Activated naive CD4-positive, alpha-beta T cell treated with anti-CD3 and anti-CD28 coated beads for 36 hours (primary cell): ENCODE measurements at regions not wholly inside any gene's neighbourhood (a gene's known extent, or its start where the extent isn't known, plus 50 kb on each side); places are given as distances from the start of the nearest gene placed in this dataset.

Experiments used
- CTCF ChIA-PET: fragments of 350-600 bp; sonication (Branson Sonifier 250); formaldehyde crosslinking; loops from one replicate; lab custom pipeline; 2021; ENCODE audit warnings: antibody characterized with exemption; lab: Charles Lee
- DNase-seq: peaks from one replicate; pipeline ENCODE4 v3.0.0-alpha.2; 2020
- H3K27ac Mint-ChIP-seq: one replicate; pipeline ENCODE4 v1.8.0; 2021; ENCODE audit warnings: mild to moderate bottlenecking, mixed read lengths
- H3K27me3 Mint-ChIP-seq: one replicate; pipeline ENCODE4 v1.8.0; 2021; ENCODE audit warnings: low read depth, mixed read lengths
- H3K36me3 Mint-ChIP-seq: one replicate; pipeline ENCODE4 v1.8.0; 2021; ENCODE audit warnings: low read depth, mixed read lengths
- H3K4me1 Mint-ChIP-seq: one replicate; pipeline ENCODE4 v1.8.0; 2021; ENCODE audit warnings: low read depth, mixed read lengths
- H3K4me3 Mint-ChIP-seq: one replicate; pipeline ENCODE4 v1.8.0; 2021; ENCODE audit warnings: mild to moderate bottlenecking, moderate library complexity, mixed read lengths
- H3K9me3 Mint-ChIP-seq: one replicate; pipeline ENCODE4 v1.8.0; 2021; ENCODE audit warnings: mixed read lengths
- intact Hi-C: fragments of 100-400 bp; cut with micrococcal nuclease; formaldehyde crosslinking; loops from one replicate; pipeline ENCODE4 v1.15.1; 2023

DNA sequence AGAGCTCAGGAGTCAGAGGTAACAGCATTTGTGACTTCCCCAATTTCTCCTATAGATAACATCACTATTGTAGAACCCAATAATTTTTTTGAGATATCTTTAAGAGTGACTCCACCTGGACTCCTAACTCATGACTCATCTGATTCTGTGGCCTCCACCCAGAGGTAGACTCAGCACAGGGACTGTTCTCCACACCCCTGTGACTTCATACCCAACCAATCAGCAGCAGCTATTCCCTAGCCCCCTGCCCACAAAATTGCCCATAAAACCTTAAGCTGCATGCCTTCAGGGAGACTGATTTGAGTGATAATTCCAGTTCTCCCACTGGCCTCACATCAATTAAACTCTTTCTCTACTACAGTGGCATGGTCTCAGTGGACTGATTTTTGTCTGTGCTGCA, 475.4 kb upstream of the FAT3 start:
- intact Hi-C loops, result no loop called here
- Mint-ChIP-seq H3K9me3 (peaks cover 6% of the 10 kb centered on the region), H3K27ac (no peak overlapping the region), H3K36me3 (no peaks in the 10 kb centered on the region), H3K27me3 (no peaks in the 10 kb centered on the region), H3K4me3 (no peak overlapping the region), H3K4me1 (no peaks in the 10 kb centered on the region)
- CTCF ChIA-PET, result interaction anchor here (1.0 kb wide), 1 partner anchor 13 kb away, joined by 3 read pairs; no protein-coding TSS in a partner anchor
- DNase-seq, result no peak

DNA sequence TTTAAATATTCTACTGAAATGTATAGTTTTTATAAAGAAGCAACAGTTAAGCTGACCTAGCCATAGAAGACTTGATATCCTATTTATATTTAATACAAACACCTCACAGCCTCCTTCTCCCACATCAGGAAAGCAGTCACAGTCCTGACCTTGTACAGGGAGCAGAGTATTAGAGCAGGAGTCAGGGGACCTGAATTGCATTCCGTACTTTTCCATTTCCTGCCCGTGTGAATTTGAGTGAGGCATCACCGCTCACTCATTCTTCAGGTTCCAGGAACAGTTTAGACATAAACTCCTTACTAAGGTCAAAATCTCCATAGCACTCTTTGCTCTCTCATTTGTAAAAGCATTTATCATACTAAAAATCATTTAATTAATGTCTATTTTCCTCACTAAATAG, 482.5 kb upstream of the FAT3 start:
- intact Hi-C loops, result no loop called here
- H3K4me1 Mint-ChIP-seq, result no peaks in the 10 kb centered on the region
- H3K36me3 Mint-ChIP-seq, result no peaks in the 10 kb centered on the region
- no peak for DNase-seq
- H3K27me3 Mint-ChIP-seq, result no peaks in the 10 kb centered on the region
- CTCF ChIA-PET, result no interaction called here
- peaks cover 4% of the 10 kb centered on the region for H3K9me3 Mint-ChIP-seq
- H3K27ac Mint-ChIP-seq, result no peak overlapping the region
- no peak overlapping the region for H3K4me3 Mint-ChIP-seq

DNA sequence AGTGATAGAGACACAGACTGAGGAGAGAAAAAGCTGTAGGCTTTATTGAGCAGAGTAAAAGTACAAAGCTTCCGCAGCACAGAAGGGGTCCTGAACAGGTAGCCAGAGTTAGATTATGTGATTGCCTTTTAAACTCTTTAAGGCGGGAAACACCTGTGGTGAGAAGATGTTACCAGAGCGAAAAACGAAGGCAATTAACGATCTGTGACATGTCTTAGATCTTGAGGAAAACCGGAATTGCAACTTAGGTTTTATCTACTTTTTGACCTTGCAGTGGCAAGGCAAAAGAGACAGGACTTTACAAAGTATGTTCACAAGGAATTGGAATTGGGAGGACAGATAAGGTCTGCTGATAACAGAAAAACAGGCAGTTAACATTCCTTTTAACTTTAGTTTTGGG, 493.6 kb upstream of the FAT3 start:
- no peak overlapping the region for H3K27ac Mint-ChIP-seq
- no peak for DNase-seq
- CTCF ChIA-PET, result no interaction called here
- no peaks in the 10 kb centered on the region for H3K36me3 Mint-ChIP-seq
- no peaks in the 10 kb centered on the region for H3K27me3 Mint-ChIP-seq
- H3K9me3 Mint-ChIP-seq, result peaks cover 17% of the 10 kb centered on the region
- intact Hi-C loops, result no loop called here
- no peak overlapping the region for H3K4me3 Mint-ChIP-seq
- no peaks in the 10 kb centered on the region for H3K4me1 Mint-ChIP-seq

DNA sequence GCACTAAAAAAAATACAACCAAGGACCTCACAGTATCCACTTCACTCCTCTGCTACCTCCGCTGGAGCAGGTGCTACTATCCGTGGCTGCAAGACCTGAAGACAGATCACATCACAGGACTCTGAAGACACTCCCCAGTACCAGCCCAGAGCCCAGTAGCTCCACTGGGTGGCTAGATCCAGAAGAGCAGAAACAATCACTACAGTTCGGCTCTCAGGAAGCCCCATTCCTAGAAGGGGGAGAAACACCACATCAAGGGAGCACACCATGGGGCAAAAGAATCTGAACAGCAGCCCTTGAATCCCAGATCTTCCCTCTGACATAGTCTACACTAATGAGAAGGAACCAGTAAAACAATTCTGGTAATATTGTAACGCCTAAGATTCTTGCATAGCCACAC, 494.0 kb upstream of the FAT3 start:
- H3K9me3 Mint-ChIP-seq, result peaks cover 17% of the 10 kb centered on the region
- no peaks in the 10 kb centered on the region for H3K27me3 Mint-ChIP-seq
- H3K36me3 Mint-ChIP-seq, result no peaks in the 10 kb centered on the region
- no peaks in the 10 kb centered on the region for H3K4me1 Mint-ChIP-seq
- intact Hi-C loops, result no loop called here
- H3K27ac Mint-ChIP-seq, result no peak overlapping the region
- no peak overlapping the region for H3K4me3 Mint-ChIP-seq
- CTCF ChIA-PET, result no interaction called here
- no peak for DNase-seq

DNA sequence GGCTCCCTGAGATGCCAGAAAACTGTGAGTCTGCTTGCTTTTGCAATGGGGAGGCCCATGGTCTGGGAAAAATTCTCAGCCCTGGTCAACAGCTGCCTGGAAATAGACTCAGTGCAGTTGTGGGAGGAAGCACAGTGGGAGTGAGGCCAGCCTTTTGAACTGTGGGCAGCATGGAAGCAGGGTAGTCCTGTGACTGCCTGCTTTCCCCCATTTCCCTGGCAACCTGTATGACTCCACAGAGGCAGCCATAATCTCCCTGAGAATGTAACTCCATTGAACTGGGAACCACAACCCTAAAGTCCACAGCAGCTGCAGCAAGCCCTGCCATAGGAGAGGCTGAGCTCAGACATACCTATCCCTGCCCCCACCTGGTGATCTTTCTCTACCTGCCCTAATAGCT, 494.6 kb upstream of the FAT3 start:
- Mint-ChIP-seq H3K4me1 (no peaks in the 10 kb centered on the region), H3K27ac (no peak overlapping the region), H3K4me3 (no peak overlapping the region), H3K27me3 (no peaks in the 10 kb centered on the region), H3K36me3 (no peaks in the 10 kb centered on the region), H3K9me3 (peaks cover 13% of the 10 kb centered on the region)
- no peak for DNase-seq
- CTCF ChIA-PET, result no interaction called here
- intact Hi-C loops, result no loop called here

DNA sequence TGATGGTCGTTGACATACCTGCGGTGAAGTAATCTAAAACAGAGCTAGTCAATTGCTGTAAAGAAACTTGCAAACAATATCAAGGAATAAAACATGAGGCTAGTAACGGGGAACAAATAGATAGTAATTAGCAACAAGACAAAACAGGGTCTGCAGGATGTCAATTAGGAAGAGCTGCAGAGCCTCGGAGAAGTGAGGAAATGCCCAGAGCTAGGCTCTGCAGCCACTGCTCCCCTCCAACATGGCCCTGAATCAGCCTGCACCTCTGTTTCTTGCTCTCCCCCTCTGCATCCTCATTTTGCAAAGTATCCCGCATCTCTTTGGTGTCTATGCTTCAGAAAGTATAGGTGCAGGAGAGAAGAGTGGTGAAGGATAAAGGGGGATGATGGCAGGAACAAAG, 507.4 kb upstream of the FAT3 start:
- Mint-ChIP-seq H3K36me3 (no peaks in the 10 kb centered on the region), H3K4me3 (no peak overlapping the region), H3K4me1 (no peaks in the 10 kb centered on the region), H3K27ac (no peak overlapping the region), H3K9me3 (peaks cover 10% of the 10 kb centered on the region), H3K27me3 (no peaks in the 10 kb centered on the region)
- intact Hi-C loops, result no loop called here
- DNase-seq, result no peak
- CTCF ChIA-PET, result no interaction called here

DNA sequence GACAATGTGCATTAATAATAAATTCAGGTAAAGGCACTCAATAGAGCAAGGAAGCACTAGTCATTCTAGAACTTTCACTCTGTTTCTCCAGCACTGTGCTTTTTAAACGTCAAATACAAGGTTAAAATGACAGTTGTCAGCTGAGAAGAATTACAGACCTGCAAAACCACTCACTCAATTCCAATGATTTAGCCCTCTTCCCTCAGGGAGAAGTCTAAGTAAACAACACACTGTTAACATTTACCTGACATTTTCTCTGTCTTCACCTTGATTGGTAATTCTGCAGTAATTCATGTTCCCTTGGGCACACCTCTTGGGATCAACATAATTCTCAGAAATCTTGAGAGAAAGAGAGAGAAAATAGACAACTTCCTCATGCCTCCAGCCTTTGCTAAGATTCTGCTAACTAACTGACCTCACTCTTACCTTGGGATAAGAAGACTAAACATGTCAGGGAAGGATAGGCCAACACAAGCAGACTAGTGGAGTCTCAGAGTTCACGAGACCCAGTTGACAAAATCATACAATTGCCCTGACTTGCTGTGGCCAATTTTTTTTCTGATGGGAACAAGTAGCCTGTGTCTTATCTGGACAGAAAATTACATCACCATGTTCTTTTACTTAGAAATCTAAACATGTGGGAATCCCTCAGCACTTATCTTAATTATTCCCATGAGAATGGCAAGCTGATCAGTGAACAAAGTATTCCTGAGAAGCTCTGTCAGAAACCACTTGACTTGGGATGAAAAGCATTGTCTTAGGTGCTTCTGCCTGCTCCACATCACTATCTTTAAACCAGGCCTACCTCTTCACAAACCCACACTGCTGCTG, 516.8 kb upstream of the FAT3 start:
- no peak overlapping the region for H3K27ac Mint-ChIP-seq
- no peaks in the 10 kb centered on the region for H3K36me3 Mint-ChIP-seq
- no peaks in the 10 kb centered on the region for H3K4me1 Mint-ChIP-seq
- intact Hi-C loops, result no loop called here
- H3K9me3 Mint-ChIP-seq, result peaks cover 2% of the 10 kb centered on the region
- no peak for DNase-seq
- no peak overlapping the region for H3K4me3 Mint-ChIP-seq
- CTCF ChIA-PET, result no interaction called here
- H3K27me3 Mint-ChIP-seq, result no peaks in the 10 kb centered on the region

DNA sequence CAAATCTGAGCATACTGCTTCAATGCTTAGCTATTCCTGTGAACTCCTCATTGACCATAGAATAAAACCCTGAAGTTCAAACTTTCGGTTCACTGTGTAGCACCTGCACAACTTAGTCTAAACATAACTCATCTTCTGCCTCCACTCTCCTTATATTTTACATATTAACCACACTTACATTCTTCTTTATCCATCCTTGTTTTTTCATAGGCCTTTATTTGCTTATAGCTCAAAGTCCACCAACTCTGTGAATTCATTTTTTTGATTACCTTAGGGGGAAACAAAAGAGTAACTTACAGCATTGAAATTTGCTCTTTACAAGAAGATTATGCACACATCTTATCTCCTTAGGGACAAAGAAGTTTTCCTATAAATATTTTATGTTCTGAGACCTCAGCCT, 521.6 kb upstream of the FAT3 start:
- no peak for DNase-seq
- Mint-ChIP-seq H3K27ac (no peak overlapping the region), H3K4me1 (no peaks in the 10 kb centered on the region), H3K27me3 (no peaks in the 10 kb centered on the region), H3K4me3 (no peak overlapping the region), H3K9me3 (peaks cover 2% of the 10 kb centered on the region), H3K36me3 (no peaks in the 10 kb centered on the region)
- intact Hi-C loops, result no loop called here
- CTCF ChIA-PET, result no interaction called here

DNA sequence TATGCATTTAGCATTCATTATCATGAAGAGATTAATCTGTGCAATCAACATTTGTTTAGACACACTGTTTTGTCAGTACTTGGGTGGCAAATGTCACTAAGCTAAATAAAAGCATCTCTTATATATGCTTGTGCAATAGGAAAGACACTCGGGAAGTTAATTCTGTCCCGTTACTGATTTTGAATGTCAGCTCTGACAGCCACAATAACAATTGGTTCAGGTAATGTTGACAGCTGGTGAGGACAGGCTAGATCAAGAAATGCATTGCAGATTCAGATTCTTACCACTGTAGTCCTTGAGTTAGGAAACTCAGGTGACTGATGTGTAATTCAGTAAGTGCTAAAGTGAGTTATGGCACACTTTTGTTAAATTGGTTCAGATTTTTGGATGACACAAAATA, 523.8 kb upstream of the FAT3 start:
- H3K36me3 Mint-ChIP-seq, result no peaks in the 10 kb centered on the region
- H3K4me1 Mint-ChIP-seq, result no peaks in the 10 kb centered on the region

DNA sequence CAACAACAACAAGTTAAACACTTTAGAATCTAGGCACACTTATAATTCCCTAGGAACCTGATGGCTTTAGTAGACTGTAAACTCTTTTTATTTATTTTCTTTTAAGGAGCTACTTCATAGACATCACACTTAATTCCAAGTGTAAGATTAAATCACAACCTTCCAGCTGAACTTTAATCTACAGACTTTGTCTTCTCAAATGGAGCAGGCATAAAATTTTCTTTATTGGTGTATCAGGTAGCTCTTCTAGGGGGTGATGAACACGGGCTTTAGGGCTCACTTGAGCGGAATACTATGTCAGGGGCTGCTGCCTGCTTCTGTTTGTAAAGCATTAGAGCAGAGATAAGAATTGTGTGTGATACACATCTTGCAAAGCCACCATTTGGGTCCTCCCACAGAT, 525.8 kb upstream of the FAT3 start:
- CTCF ChIA-PET, result no interaction called here
- no peak overlapping the region for H3K27ac Mint-ChIP-seq
- no peak overlapping the region for H3K4me3 Mint-ChIP-seq
- no peaks in the 10 kb centered on the region for H3K4me1 Mint-ChIP-seq
- intact Hi-C loops, result no loop called here
- no peaks in the 10 kb centered on the region for H3K36me3 Mint-ChIP-seq
- H3K9me3 Mint-ChIP-seq, result peaks cover 5% of the 10 kb centered on the region
- no peak for DNase-seq
- no peaks in the 10 kb centered on the region for H3K27me3 Mint-ChIP-seq

More for the DNA sequence above, 523.8 kb upstream of the FAT3 start:
- no peaks in the 10 kb centered on the region for H3K27me3 Mint-ChIP-seq
- peaks cover 3% of the 10 kb centered on the region for H3K9me3 Mint-ChIP-seq
- H3K4me3 Mint-ChIP-seq, result no peak overlapping the region
- no peak for DNase-seq
- CTCF ChIA-PET, result interaction anchor here (0.6 kb wide), 1 partner anchor 45 kb away, joined by 3 read pairs; no protein-coding TSS in a partner anchor
- intact Hi-C loops, result no loop called here
- no peak overlapping the region for H3K27ac Mint-ChIP-seq

DNA sequence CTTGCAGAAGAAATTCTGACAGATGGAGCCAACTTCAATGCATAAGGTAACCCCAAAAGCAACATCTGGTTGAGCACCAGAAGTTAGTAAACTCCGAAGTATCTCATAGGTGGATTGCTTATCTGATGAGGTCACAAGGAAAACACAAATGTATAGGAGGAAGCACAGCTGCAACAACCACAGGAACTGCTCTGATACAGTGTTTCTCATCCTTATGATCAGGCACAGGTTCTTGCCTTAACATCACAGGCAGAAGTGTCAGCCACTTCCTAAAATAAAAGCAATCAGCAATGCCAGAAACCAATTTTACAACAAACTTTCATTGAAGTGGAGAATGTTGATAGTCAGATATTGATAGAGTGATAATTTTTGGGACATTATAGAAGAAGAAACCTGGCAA, 530.3 kb upstream of the FAT3 start:
- Mint-ChIP-seq H3K36me3 (no peaks in the 10 kb centered on the region), H3K9me3 (peaks cover 5% of the 10 kb centered on the region)
- CTCF ChIA-PET, result no interaction called here

DNA sequence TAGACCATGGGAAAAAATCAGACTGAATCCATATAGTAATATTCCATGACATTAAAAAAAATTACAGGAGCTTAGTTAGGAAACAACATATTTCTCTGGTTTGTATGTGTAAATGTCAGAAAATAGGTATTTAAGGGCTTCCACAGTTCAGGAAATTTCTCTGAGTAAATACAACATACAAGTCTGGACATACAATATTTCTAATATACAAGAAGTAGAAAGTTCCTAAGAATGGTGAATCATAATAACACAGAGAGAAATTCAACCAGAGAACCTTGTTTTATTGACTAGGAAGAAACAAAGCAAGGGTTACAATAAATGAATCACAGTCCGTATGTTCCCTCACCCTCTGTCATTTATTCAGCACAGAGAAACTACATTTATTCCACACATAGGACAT, 532.7 kb upstream of the FAT3 start:
- H3K27ac Mint-ChIP-seq, result no peak overlapping the region
- H3K36me3 Mint-ChIP-seq, result no peaks in the 10 kb centered on the region
- CTCF ChIA-PET, result interaction anchor here (0.6 kb wide), 1 partner anchor 15 kb away, joined by 6 read pairs; no protein-coding TSS in a partner anchor

More for the DNA sequence above, 530.3 kb upstream of the FAT3 start:
- Mint-ChIP-seq H3K27me3 (no peaks in the 10 kb centered on the region), H3K4me1 (no peaks in the 10 kb centered on the region), H3K4me3 (no peak overlapping the region), H3K27ac (no peak overlapping the region)
- DNase-seq, result no peak
- intact Hi-C loops, result no loop called here

DNA sequence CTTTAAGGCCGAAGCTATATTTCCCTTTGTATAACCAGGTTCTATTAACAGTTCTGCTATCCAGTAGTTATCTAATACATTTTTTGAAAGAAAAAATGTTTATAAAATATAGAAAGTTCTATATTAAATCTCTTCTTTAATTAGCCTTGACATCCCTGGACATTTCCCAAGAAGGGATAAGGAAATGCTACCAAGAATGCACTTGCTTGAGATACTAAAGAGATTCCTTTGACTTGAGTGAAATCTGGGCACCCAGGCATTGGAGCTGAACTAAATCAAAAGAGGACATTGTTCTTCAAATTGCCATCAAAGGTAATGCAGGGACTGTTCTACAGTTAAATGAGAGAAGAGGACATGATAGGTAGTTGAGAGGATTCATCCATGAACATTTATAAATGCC, 535.9 kb upstream of the FAT3 start:
- Mint-ChIP-seq H3K27me3 (no peaks in the 10 kb centered on the region), H3K27ac (no peak overlapping the region), H3K36me3 (no peaks in the 10 kb centered on the region), H3K9me3 (peaks cover 7% of the 10 kb centered on the region), H3K4me3 (no peak overlapping the region), H3K4me1 (no peaks in the 10 kb centered on the region)
- no peak for DNase-seq
- intact Hi-C loops, result no loop called here
- CTCF ChIA-PET, result no interaction called here

More for the DNA sequence above, 532.7 kb upstream of the FAT3 start:
- no peaks in the 10 kb centered on the region for H3K27me3 Mint-ChIP-seq
- intact Hi-C loops, result no loop called here
- H3K9me3 Mint-ChIP-seq, result peaks cover 4% of the 10 kb centered on the region
- H3K4me1 Mint-ChIP-seq, result no peaks in the 10 kb centered on the region
- DNase-seq, result no peak
- H3K4me3 Mint-ChIP-seq, result no peak overlapping the region
